GM12878 (cell line): ENCODE measurements at regions not wholly inside any gene's neighbourhood (a gene's known extent, or its start where the extent isn't known, plus 50 kb on each side); places are given as distances from the start of the nearest gene placed in this dataset.

Source experiments
- ATAC-seq: fragments of 200-7000 bp; cut with Tn5 transposase; 3 replicates; pipeline ENCODE4 v1.9.1; 2020; ENCODE audit warnings: mild to moderate bottlenecking, moderate library complexity
- BruUV-seq: library from RNA; stranded (reverse); fragments of 400-500 nt; replicated peaks from 2 replicates; lab custom pipeline; 2021; lab: Mats Ljungman, UMichigan
- CTCF ChIA-PET: fragments of 300-600 bp; sonication (Branson Sonifier 250); formaldehyde crosslinking; extraction: SDS; loops from one replicate; lab custom pipeline; 2021; ENCODE audit warnings: inconsistent platforms; lab: Yijun Ruan, JAX
- POLR2A ChIA-PET: fragments of 350-600 bp; formaldehyde crosslinking; extraction: SDS; loops from one replicate; lab custom pipeline; 2021; ENCODE audit warnings: inconsistent platforms; lab: Charles Lee
- RAD21 ChIA-PET: fragments of 300-600 bp; sonication (Branson Sonifier 250); formaldehyde crosslinking; loops from one replicate; lab custom pipeline; 2023; ENCODE audit warnings: antibody characterized with exemption; ENCODE audit not compliant: unreplicated experiment; lab: Charles Lee
- SMC1A ChIA-PET: fragments of 300-600 bp; sonication (Branson Sonifier 250); formaldehyde crosslinking; loops from one replicate; lab custom pipeline; 2023; ENCODE audit not compliant: unreplicated experiment, uncharacterized antibody; lab: Charles Lee
- DNase-seq: peaks from one replicate; pipeline ENCODE4 v3.0.0-alpha.2; 2011; ENCODE audit warnings: low read depth, low spot score
- FAIRE-seq: peaks from 3 replicates; lab custom pipeline; 2011; peaks lifted over from hg19 to GRCh38; lab: Jason Lieb, UNC
- H2AFZ ChIP-seq: 2 replicates; pipeline ENCODE4 v1.6.0; 2011; ENCODE audit warnings: low read depth, low read length, control low read depth; ENCODE audit not compliant: control insufficient read depth
- H3K27ac ChIP-seq: 2 replicates; pipeline ENCODE4 v1.5.1; 2011; ENCODE audit warnings: control low read depth; ENCODE audit not compliant: control insufficient read depth, insufficient read depth
- H3K27me3 ChIP-seq, 2 experiments: replicated peaks in 1 of 2; 2 replicates each; pipeline versions ENCODE4 v1.6.0 to v1.6.1; 2011; ENCODE audit warnings: low read length in 1 of 2; ENCODE audit not compliant: control insufficient read depth in 2 of 2, insufficient read depth in 2 of 2
- H3K36me3 ChIP-seq, 2 experiments: 2 replicates each; pipeline ENCODE4 v1.5.1; 2011; ENCODE audit warnings: low read length in 1 of 2; ENCODE audit not compliant: control insufficient read depth in 2 of 2, insufficient read depth in 2 of 2
- H3K4me1 ChIP-seq: 2 replicates; pipeline ENCODE4 v1.6.1; 2011; ENCODE audit warnings: mild to moderate bottlenecking, low read length, moderate library complexity, mixed read lengths; ENCODE audit not compliant: control insufficient read depth, insufficient read depth
- H3K4me2 ChIP-seq: 2 replicates; pipeline ENCODE4 v1.6.0; 2011; ENCODE audit warnings: control low read depth; ENCODE audit not compliant: control insufficient read depth, insufficient read depth
- H3K4me3 ChIP-seq: fragments of 200-600 bp; sonication (generic); 2 replicates; pipeline ENCODE4 v1.5.1; 2016
- H3K79me2 ChIP-seq: 2 replicates; pipeline ENCODE4 v1.6.0; 2011; ENCODE audit warnings: low read length; ENCODE audit not compliant: control insufficient read depth, insufficient read depth
- H3K9ac ChIP-seq: 2 replicates; pipeline ENCODE4 v1.8.0; 2011; ENCODE audit warnings: low read length, control low read depth, mixed read lengths; ENCODE audit not compliant: control insufficient read depth, insufficient read depth
- H3K9me3 ChIP-seq: replicated peaks from 3 replicates; pipeline ENCODE4 v1.5.1; 2011; ENCODE audit warnings: mild to moderate bottlenecking, low read length; ENCODE audit not compliant: control insufficient read depth, insufficient read depth
- H4K20me1 ChIP-seq: 2 replicates; pipeline ENCODE4 v1.6.0; 2011; ENCODE audit not compliant: control insufficient read depth, insufficient read depth
- CTCF ChIP-seq, 3 experiments: IDR thresholded peaks in 2 of 3; conservative IDR thresholded peaks in 1 of 3; 2 replicates each; pipeline ENCODE4 v1.5.1; 2011; ENCODE audit warnings: low read depth in 3 of 3, low read length in 3 of 3, mild to moderate bottlenecking in 3 of 3, control low read depth in 2 of 3, moderate library complexity in 2 of 3, inconsistent platforms in 1 of 3, mixed read lengths in 1 of 3; ENCODE audit not compliant: control insufficient read depth in 2 of 3, insufficient read depth in 1 of 3; ENCODE audit errors: extremely low read depth in 1 of 3
- GABPA ChIP-seq: IDR thresholded peaks from 2 replicates; pipeline ENCODE4 v1.6.1; 2014; ENCODE audit warnings: antibody characterized with exemption, low read depth, mild to moderate bottlenecking, inconsistent platforms
- IRF5 ChIP-seq: fragments of 450-650 bp; IDR thresholded peaks from 2 replicates; pipeline ENCODE4 v1.6.1; 2017; ENCODE audit warnings: borderline replicate concordance
- JUND ChIP-seq: IDR thresholded peaks from 2 replicates; pipeline ENCODE4 v1.6.1; 2012; ENCODE audit warnings: low read depth, mild to moderate bottlenecking, low read length, improper control_type of control experiment, moderate library complexity
- POLR2AphosphoS5 ChIP-seq: IDR thresholded peaks from 2 replicates; pipeline ENCODE4 v1.6.1; 2011; ENCODE audit warnings: mild to moderate bottlenecking, low read length, inconsistent platforms
- ZBTB4 ChIP-seq: fragments of 450-650 bp; formaldehyde crosslinking; IDR thresholded peaks from 2 replicates; pipeline ENCODE4 v1.4.0; 2022; ENCODE audit warnings: mild to moderate bottlenecking, moderate library complexity
- WGBS: methylation state at CpG from one replicate; pipeline ENCODE4 v1.1.6; 2016; ENCODE audit warnings: low lambda C conversion rate; ENCODE audit not compliant: insufficient replicate concordance, insufficient coverage; ENCODE audit errors: missing lambda C conversion rate; 5-methylcytosine and 5-hydroxymethylcytosine counted together
- in situ Hi-C: fragments of 300-500 bp; cut with MboI; formaldehyde crosslinking; loops from 9 replicates; pipeline ENCODE4 v1.14.3; 2018; ENCODE audit warnings: mixed read lengths
- intact Hi-C: fragments of 100-400 bp; cut with micrococcal nuclease; formaldehyde crosslinking; loops from one replicate; pipeline ENCODE4 v1.14.2; 2022; ENCODE audit not compliant: unreplicated experiment

GRCh38 chr12:70185301-70185700 lies 57.9 kb upstream of the CNOT2 start:
- Histone ChIP-seq H3K36me3 (no peaks in the 10 kb centered on the region), H3K9me3 (no peaks in the 10 kb centered on the region), H3K27me3 (no peaks in the 10 kb centered on the region), H4K20me1 (no peaks in the 10 kb centered on the region), H3K27ac (no peak overlapping the region), H3K4me3 (no peak overlapping the region), H3K4me1 (no peaks in the 10 kb centered on the region), H3K9ac (no peak overlapping the region), H3K4me2 (no peak overlapping the region), H2AFZ (no peak overlapping the region), H3K79me2 (no peaks in the 10 kb centered on the region)
- ChIA-PET CTCF (interaction anchor here (0.7 kb wide), 1 partner anchor 21 kb away, joined by 3 read pairs; no protein-coding TSS in a partner anchor), RAD21 (no interaction called here), SMC1A (interaction anchor here (1.5 kb wide), 1 partner anchor 24 kb away, joined by 3 read pairs; no protein-coding TSS in a partner anchor), POLR2A (interaction anchor here (1.1 kb wide), 1 partner anchor 17 kb away, joined by 3 read pairs; no protein-coding TSS in a partner anchor)
- FAIRE-seq (no peak), ATAC-seq (no peak), DNase-seq (no peak)
- in situ Hi-C loops = no loop called here
- TF ChIP-seq GABPA (no peak), CTCF (IDR thresholded peaks at IDR 0.05 in 2 of 3, conservative IDR thresholded peaks at IDR 0.05 in 1 of 3; ENCODE audit: control insufficient read depth in 2 of 3, extremely low read depth in 1 of 3, insufficient read depth in 1 of 3, low read depth in 3 of 3, low read length in 3 of 3) (no peak), JUND (no peak), ZBTB4 (CRISPR knock-in tag) (no peak), IRF5 (no peak), POLR2AphosphoS5 (no peak)
- intact Hi-C loops = no loop called here
- WGBS = 0% methylated on average over 1 of the region's 1 CpG
- no TSS peak for BruUV-seq
